HL-60 (cell line): ENCODE measurements at regions not wholly inside any gene's neighbourhood (a gene's known extent, or its start where the extent isn't known, plus 50 kb on each side); places are given as distances from the start of the nearest gene placed in this dataset.
A peak's percentile ranks its signal among the peaks of the same experiment; 100 is the strongest.

Experiments used
- DNase-seq, 2 experiments: peaks; one replicate each; pipeline ENCODE4 v3.0.0-alpha.2; 2010 to 2020; ENCODE audit warnings: low read depth in 1 of 2, low spot score in 1 of 2
- H3K27ac ChIP-seq: fragments of 250-450 bp; sonication (Bioruptor Pico); replicated peaks from 2 replicates; pipeline ENCODE4 v1.5.1; 2020; ENCODE audit warnings: mild to moderate bottlenecking, moderate library complexity
- H3K27me3 ChIP-seq: fragments of 250-450 bp; sonication (Bioruptor Pico); 2 replicates; pipeline ENCODE4 v1.5.1; 2021; ENCODE audit warnings: mild to moderate bottlenecking, moderate library complexity; ENCODE audit not compliant: insufficient read depth, poor library complexity, severe bottlenecking
- H3K4me3 ChIP-seq: replicated peaks from 2 replicates; pipeline ENCODE4 v1.5.1; 2011; ENCODE audit warnings: mild to moderate bottlenecking, control low read depth, low read length; ENCODE audit not compliant: insufficient read depth
- CTCF ChIP-seq: IDR thresholded peaks from one replicate; pipeline ENCODE4 v1.5.1; 2011; ENCODE audit warnings: low read length, control low read depth, inconsistent platforms; ENCODE audit not compliant: insufficient read depth
- GABPA ChIP-seq: IDR thresholded peaks from 2 replicates; pipeline ENCODE4 v1.6.1; 2012; ENCODE audit warnings: low read depth
- POLR2AphosphoS5 ChIP-seq: IDR thresholded peaks from 2 replicates; pipeline ENCODE4 v1.6.1; 2012; ENCODE audit warnings: low read depth
- REST ChIP-seq: IDR thresholded peaks from 2 replicates; pipeline ENCODE4 v1.6.1; 2012; ENCODE audit warnings: low read depth; ENCODE audit not compliant: insufficient replicate concordance
- SPI1 ChIP-seq: IDR thresholded peaks from 2 replicates; pipeline ENCODE4 v1.6.1; 2012; ENCODE audit warnings: low read depth, mild to moderate bottlenecking, borderline replicate concordance

- DNase-seq: no peak
Measured at GRCh38 chr14:101072070-101072469, 168.5 kb upstream of the RTL1 start.

GRCh38 chr14:101072531-101072930, 169.0 kb upstream of the RTL1 start:
- no peak overlapping the region for H3K4me3 ChIP-seq
- H3K27ac ChIP-seq: no peak overlapping the region
- no peak for TF ChIP-seq REST
- TF ChIP-seq GABPA: no peak
- DNase-seq: no peak
- peaks cover 15% of the 10 kb centered on the region for H3K27me3 ChIP-seq

More at GRCh38 chr14:101072070-101072469, 168.5 kb upstream of the RTL1 start:
- no peak for TF ChIP-seq POLR2AphosphoS5
- TF ChIP-seq GABPA: no peak
- no peak for TF ChIP-seq CTCF
- H3K27me3 ChIP-seq: peaks cover 11% of the 10 kb centered on the region
- no peak overlapping the region for H3K4me3 ChIP-seq
- H3K27ac ChIP-seq: no peak overlapping the region

- H3K4me3 ChIP-seq: no peak overlapping the region
- peaks cover 20% of the 10 kb centered on the region for H3K27me3 ChIP-seq
- no peak overlapping the region for H3K27ac ChIP-seq
- peak in 1 of 2 experiments; percentile 20 for DNase-seq
- TF ChIP-seq CTCF (no peak), POLR2AphosphoS5 (no peak), REST (no peak), SPI1 (no peak), GABPA (no peak)
Measured at GRCh38 chr14:101072945-101073597, 169.5 kb upstream of the RTL1 start.

- Histone ChIP-seq H3K27ac (no peak overlapping the region), H3K4me3 (no peak overlapping the region), H3K27me3 (peaks cover 19% of the 10 kb centered on the region)
- no peak for DNase-seq
- no peak for TF ChIP-seq GABPA
- TF ChIP-seq POLR2AphosphoS5: no peak
- no peak for TF ChIP-seq SPI1
- TF ChIP-seq CTCF: no peak
- TF ChIP-seq REST: no peak
Measured at GRCh38 chr14:101073598-101073965, 170.1 kb upstream of the RTL1 start.
